ENCODE measurements at regions not wholly inside any gene's neighbourhood (a gene's known extent, or its start where the extent isn't known, plus 50 kb on each side); places are given as distances from the start of the nearest gene placed in this dataset.

- no peak for DNase-seq
Measured at GRCh38 chr11:69380921-69381581, 87.1 kb downstream of the MYEOV start.

GRCh38 chr11:69381681-69382130 lies 87.8 kb downstream of the MYEOV start:
- DNase-seq, result no peak

GRCh38 chr11:69382131-69383128 lies 88.5 kb downstream of the MYEOV start:
- DNase-seq, result no peak

GRCh38 chr11:69383372-69384250 lies 89.7 kb downstream of the MYEOV start:
- no peak for DNase-seq

GRCh38 chr11:69384251-69385143 lies 90.5 kb downstream of the MYEOV start:
- DNase-seq, result no peak

- DNase-seq, result no peak
Measured at GRCh38 chr11:69385144-69385820, 91.3 kb downstream of the MYEOV start.

- no peak for DNase-seq
Measured at GRCh38 chr11:69385832-69386427, 92.0 kb downstream of the MYEOV start.

GRCh38 chr11:69386594-69387408 lies 92.8 kb downstream of the MYEOV start:
- no peak for DNase-seq

- DNase-seq, result no peak
Measured at GRCh38 chr11:69387409-69387885, 93.5 kb downstream of the MYEOV start.

GRCh38 chr11:69388210-69388609 lies 93.3 kb upstream of the LINC01488 start:
- DNase-seq, result no peak

- no peak for DNase-seq
Measured at GRCh38 chr11:69388661-69389060, 92.8 kb upstream of the LINC01488 start.

- no peak for DNase-seq
Measured at GRCh38 chr11:69390561-69390960, 90.9 kb upstream of the LINC01488 start.

- no peak for DNase-seq
Measured at GRCh38 chr11:69391192-69392103, 90.0 kb upstream of the LINC01488 start.

GRCh38 chr11:69392104-69392653 lies 89.3 kb upstream of the LINC01488 start:
- DNase-seq, result no peak

- DNase-seq, result no peak
Measured at GRCh38 chr11:69393178-69393832, 88.2 kb upstream of the LINC01488 start.

GRCh38 chr11:69393865-69394233 lies 87.6 kb upstream of the LINC01488 start:
- no peak for DNase-seq

GRCh38 chr11:69394234-69394868 lies 87.1 kb upstream of the LINC01488 start:
- no peak for DNase-seq
